ENCODE measurements at regions not wholly inside any gene's neighbourhood (a gene's known extent, or its start where the extent isn't known, plus 50 kb on each side); places are given as distances from the start of the nearest gene placed in this dataset.

DNA sequence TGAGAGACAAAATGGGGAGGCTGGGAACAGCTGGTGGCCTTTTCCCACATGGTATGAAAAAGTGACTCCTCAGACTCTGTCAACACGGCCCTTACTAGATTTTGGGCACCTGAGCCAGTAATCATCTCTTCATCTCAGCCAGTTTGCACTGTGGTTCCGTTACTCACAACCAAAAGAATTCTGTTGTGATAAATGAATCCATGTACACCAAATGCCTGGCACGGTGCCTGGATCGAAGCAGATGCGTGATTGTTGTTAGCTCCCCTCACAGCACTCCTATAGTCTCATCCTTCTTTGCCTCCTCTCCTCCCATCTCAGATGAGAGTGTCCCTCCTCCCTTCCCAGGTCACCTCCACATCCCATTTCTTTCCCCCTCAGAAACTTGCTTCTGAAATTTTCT is 57.9 kb upstream of the GJB5 start:
- no peak for DNase-seq (ENCODE audit: low read depth, low spot score)

DNA sequence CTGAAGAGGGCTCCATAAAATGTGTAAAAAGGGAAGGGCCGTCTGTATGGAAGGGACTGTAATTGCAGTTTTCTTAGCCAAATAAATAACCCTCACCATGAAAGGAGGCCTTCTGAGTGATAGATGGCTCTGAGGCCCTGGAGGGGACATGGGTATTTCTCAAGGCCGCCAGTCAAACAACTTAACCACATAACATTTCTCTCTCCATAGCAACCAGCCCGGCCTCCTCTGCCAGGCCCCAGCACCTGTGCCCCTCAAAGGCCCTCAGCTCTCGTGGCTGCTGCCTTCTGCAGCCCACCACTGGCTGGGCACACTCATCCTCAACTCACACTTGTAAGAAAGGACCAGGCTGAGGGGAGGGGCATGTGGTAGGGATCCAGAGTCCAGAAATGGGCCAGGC is 57.0 kb upstream of the GJB5 start:
- no peak for DNase-seq (ENCODE audit: low read depth, low spot score)

DNA sequence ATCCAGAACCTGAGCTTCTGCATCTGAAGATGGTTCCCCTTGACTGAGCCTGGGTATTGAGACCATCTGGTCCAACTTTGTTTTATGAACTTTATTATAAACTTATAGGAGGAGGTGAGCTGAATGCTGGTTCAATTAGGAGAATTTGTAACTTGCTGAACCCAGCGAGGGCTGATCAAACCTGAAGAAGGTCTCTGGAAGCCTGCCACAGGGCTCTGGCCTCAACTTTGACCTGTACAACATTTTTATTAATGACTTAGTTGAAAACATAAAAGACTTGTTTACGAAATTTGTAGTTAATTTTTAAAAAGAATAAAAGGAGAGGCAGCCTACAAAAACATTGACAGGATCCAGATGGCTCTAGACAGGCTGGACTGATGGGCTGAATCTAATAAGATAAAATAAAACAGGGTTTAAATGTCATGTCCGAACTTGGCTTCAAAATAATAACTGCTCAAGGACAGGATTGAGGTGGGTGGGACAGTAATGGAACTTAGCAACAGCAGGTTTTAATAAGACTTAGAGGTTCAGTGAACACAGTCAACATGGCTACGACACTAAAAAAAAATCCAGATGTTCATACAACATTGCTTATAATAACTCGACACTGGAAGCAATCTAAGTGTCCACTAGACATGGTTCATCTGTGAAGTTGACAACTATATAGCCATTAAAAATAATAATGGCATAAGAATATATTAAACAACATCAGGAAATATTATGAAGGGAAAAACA is 53.4 kb upstream of the GJB5 start:
- no peak for DNase-seq (ENCODE audit: low read depth, low spot score)
